ENCODE measurements at regions not wholly inside any gene's neighbourhood (a gene's known extent, or its start where the extent isn't known, plus 50 kb on each side); places are given as distances from the start of the nearest gene placed in this dataset.

- no peaks in the 10 kb centered on the region for H3K9me3 ChIP-seq (ENCODE audit: severe bottlenecking)
- no peak overlapping the region for H3K27ac ChIP-seq (ENCODE audit: poor library complexity, severe bottlenecking)
- H3K4me1 ChIP-seq (ENCODE audit: insufficient read depth, poor library complexity, severe bottlenecking) = no peaks in the 10 kb centered on the region
- no peaks in the 10 kb centered on the region for H3K27me3 ChIP-seq (ENCODE audit: insufficient read depth, poor library complexity, severe bottlenecking)
- DNase-seq (ENCODE audit: low spot score) (no peak), ATAC-seq (ENCODE audit: low read depth) (no peak)
- H3K4me3 ChIP-seq (ENCODE audit: severe bottlenecking) = no peak overlapping the region
- no peak for TF ChIP-seq CTCF (IDR thresholded peaks at IDR 0.05; ENCODE audit: poor library complexity, severe bottlenecking)
- no peaks in the 10 kb centered on the region for H3K36me3 ChIP-seq (ENCODE audit: low read depth)
Observed at GRCh38 chr1:192756314-192756713, 52.5 kb upstream of the RGS2 start.

- H3K27me3 ChIP-seq (ENCODE audit: insufficient read depth, poor library complexity, severe bottlenecking) = no peaks in the 10 kb centered on the region
- H3K27ac ChIP-seq (ENCODE audit: poor library complexity, severe bottlenecking) = no peak overlapping the region
- no peaks in the 10 kb centered on the region for H3K4me1 ChIP-seq (ENCODE audit: insufficient read depth, poor library complexity, severe bottlenecking)
- TF ChIP-seq CTCF (IDR thresholded peaks at IDR 0.05; ENCODE audit: poor library complexity, severe bottlenecking) = no peak
- H3K36me3 ChIP-seq (ENCODE audit: low read depth) = no peaks in the 10 kb centered on the region
- DNase-seq (ENCODE audit: low spot score) = no peak
- H3K4me3 ChIP-seq (ENCODE audit: severe bottlenecking) = no peak overlapping the region
- no peak for ATAC-seq (ENCODE audit: low read depth)
- H3K9me3 ChIP-seq (ENCODE audit: severe bottlenecking) = no peaks in the 10 kb centered on the region
Observed at GRCh38 chr1:192756847-192757246, 52.0 kb upstream of the RGS2 start.

GRCh38 chr1:192758492-192758891 is 50.3 kb upstream of the RGS2 start:
- Histone ChIP-seq H3K9me3 (ENCODE audit: severe bottlenecking) (no peaks in the 10 kb centered on the region), H3K36me3 (ENCODE audit: low read depth) (no peaks in the 10 kb centered on the region), H3K27ac (ENCODE audit: poor library complexity, severe bottlenecking) (no peak overlapping the region), H3K27me3 (ENCODE audit: insufficient read depth, poor library complexity, severe bottlenecking) (no peaks in the 10 kb centered on the region), H3K4me1 (ENCODE audit: insufficient read depth, poor library complexity, severe bottlenecking) (no peaks in the 10 kb centered on the region), H3K4me3 (ENCODE audit: severe bottlenecking) (no peak overlapping the region)
- no peak for TF ChIP-seq CTCF (IDR thresholded peaks at IDR 0.05; ENCODE audit: poor library complexity, severe bottlenecking)
- no peak for DNase-seq (ENCODE audit: low spot score)
- no peak for ATAC-seq (ENCODE audit: low read depth)

Measured in RWPE2 (cell line).